DOHH2 (cell line): ENCODE measurements at regions not wholly inside any gene's neighbourhood (a gene's known extent, or its start where the extent isn't known, plus 50 kb on each side); places are given as distances from the start of the nearest gene placed in this dataset.

Experiments
- H3F3A ChIP-seq: fragments of 200-600 bp; sonication (generic), shearing (Covaris generic); 2 replicates; pipeline ENCODE4 v1.6.0; 2016; ENCODE audit warnings: antibody characterized with exemption, mild to moderate bottlenecking; ENCODE audit not compliant: control insufficient read depth, insufficient read depth
- H3K27ac ChIP-seq: fragments of 200-600 bp; sonication (generic); 2 replicates; pipeline ENCODE4 v1.5.1; 2014; ENCODE audit warnings: low read depth, mild to moderate bottlenecking, low read length, moderate library complexity
- H3K27me3 ChIP-seq: fragments of 200-600 bp; sonication (generic); 2 replicates; pipeline ENCODE4 v1.6.1; 2014; ENCODE audit warnings: mild to moderate bottlenecking, low read length, mixed read lengths; ENCODE audit not compliant: control insufficient read depth
- H3K36me3 ChIP-seq: fragments of 200-600 bp; sonication (generic); 2 replicates; pipeline ENCODE4 v1.6.1; 2014; ENCODE audit warnings: mild to moderate bottlenecking, low read length, moderate library complexity, mixed read lengths; ENCODE audit not compliant: control insufficient read depth
- H3K4me1 ChIP-seq: fragments of 200-600 bp; sonication (generic); 2 replicates; pipeline ENCODE4 v1.6.1; 2014; ENCODE audit warnings: mild to moderate bottlenecking, low read length, mixed read lengths; ENCODE audit not compliant: control insufficient read depth
- H3K4me2 ChIP-seq: fragments of 200-600 bp; sonication (generic); 2 replicates; pipeline ENCODE4 v1.6.0; 2014; ENCODE audit warnings: mild to moderate bottlenecking, low read length, moderate library complexity
- H3K4me3 ChIP-seq: fragments of 200-600 bp; sonication (generic); 2 replicates; pipeline ENCODE4 v1.5.1; 2014; ENCODE audit warnings: mild to moderate bottlenecking, low read length, mixed read lengths
- H3K79me2 ChIP-seq: fragments of 200-600 bp; sonication (generic); 2 replicates; pipeline ENCODE4 v1.6.1; 2014; ENCODE audit warnings: mild to moderate bottlenecking, low read length, mixed read lengths; ENCODE audit not compliant: control insufficient read depth
- H3K9me2 ChIP-seq: fragments of 200-600 bp; sonication (generic); replicated peaks from 2 replicates; pipeline ENCODE4 v1.6.1; 2014; ENCODE audit warnings: mild to moderate bottlenecking, low read length, mixed read lengths; ENCODE audit not compliant: control insufficient read depth
- H3K9me3 ChIP-seq: fragments of 200-600 bp; sonication (generic); 2 replicates; pipeline ENCODE4 v1.6.1; 2014; ENCODE audit warnings: antibody characterized with exemption, low read length, mixed read lengths; ENCODE audit not compliant: control insufficient read depth, insufficient read depth
- H4K20me1 ChIP-seq: fragments of 200-600 bp; sonication (generic); 2 replicates; pipeline ENCODE4 v1.6.0; 2014; ENCODE audit warnings: low read depth, mild to moderate bottlenecking, antibody characterized with exemption, low read length, moderate library complexity; ENCODE audit not compliant: control insufficient read depth, insufficient read depth
- EZH2phosphoT487 ChIP-seq: fragments of 200-600 bp; sonication (generic); IDR thresholded peaks from 2 replicates; pipeline ENCODE4 v1.6.1; 2017; ENCODE audit warnings: borderline replicate concordance, mild to moderate bottlenecking, antibody characterized with exemption, low read length, moderate library complexity, mixed read lengths
- TF ChIP-seq, protein P1 (sequence below): fragments of 200-600 bp; sonication (generic); IDR thresholded peaks from one replicate; pipeline ENCODE4 v1.5.1; 2014; ENCODE audit warnings: antibody characterized with exemption, mild to moderate bottlenecking, low read depth, low read length; ENCODE audit not compliant: poor library complexity, severe bottlenecking

DNA sequence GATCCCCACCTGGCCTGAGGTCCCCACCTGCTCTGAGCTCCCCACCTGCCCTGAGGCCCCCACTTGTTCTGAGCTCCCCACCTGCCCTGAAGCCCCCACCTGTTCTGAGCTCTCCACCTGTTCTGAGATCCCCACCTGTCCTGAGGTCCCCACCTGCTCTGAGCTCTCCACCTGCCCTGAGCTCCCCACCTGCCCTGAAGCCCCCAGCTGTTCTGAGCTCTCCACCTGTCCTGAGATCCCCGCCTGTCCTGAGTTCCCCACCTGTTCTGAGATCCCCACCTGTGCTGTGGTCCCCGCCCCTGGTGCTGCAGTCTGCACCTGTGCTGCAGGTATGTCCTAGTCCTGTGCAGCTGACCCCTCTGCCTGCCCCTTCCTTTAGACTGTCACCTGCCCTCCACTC is 561.6 kb downstream of the TCERG1L start:
- TF ChIP-seq, protein P1, sequence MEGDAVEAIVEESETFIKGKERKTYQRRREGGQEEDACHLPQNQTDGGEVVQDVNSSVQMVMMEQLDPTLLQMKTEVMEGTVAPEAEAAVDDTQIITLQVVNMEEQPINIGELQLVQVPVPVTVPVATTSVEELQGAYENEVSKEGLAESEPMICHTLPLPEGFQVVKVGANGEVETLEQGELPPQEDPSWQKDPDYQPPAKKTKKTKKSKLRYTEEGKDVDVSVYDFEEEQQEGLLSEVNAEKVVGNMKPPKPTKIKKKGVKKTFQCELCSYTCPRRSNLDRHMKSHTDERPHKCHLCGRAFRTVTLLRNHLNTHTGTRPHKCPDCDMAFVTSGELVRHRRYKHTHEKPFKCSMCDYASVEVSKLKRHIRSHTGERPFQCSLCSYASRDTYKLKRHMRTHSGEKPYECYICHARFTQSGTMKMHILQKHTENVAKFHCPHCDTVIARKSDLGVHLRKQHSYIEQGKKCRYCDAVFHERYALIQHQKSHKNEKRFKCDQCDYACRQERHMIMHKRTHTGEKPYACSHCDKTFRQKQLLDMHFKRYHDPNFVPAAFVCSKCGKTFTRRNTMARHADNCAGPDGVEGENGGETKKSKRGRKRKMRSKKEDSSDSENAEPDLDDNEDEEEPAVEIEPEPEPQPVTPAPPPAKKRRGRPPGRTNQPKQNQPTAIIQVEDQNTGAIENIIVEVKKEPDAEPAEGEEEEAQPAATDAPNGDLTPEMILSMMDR: no peak
- TF ChIP-seq EZH2phosphoT487: no peak
- Histone ChIP-seq H3K79me2 (no peaks in the 10 kb centered on the region), H3K4me2 (no peak overlapping the region), H3K4me3 (no peak overlapping the region), H3K4me1 (no peaks in the 10 kb centered on the region), H3K36me3 (no peaks in the 10 kb centered on the region), H3K27me3 (no peaks in the 10 kb centered on the region), H3F3A (no peaks in the 10 kb centered on the region), H3K9me2 (no peaks in the 10 kb centered on the region), H3K27ac (no peak overlapping the region), H3K9me3 (no peaks in the 10 kb centered on the region), H4K20me1 (no peaks in the 10 kb centered on the region)

DNA sequence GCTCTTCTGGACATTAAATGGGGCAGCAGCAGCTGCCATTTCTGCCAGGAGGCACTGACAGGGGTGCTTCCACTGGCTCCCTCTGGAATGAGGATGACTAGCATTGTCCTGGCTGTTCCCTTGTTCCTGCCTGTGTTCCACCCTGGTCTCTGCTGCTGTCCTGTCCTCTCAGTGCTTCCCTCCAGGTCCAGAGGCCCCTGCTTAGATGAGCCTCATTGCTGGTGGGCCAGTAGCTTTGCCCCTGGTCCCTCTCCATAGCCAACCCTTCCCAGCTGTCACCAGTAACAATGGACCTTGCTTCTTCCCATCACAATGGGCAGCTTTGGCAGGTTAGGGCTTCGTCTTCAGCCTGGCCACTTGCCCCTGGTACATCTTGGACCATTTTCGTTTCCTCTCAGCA is 561.1 kb downstream of the TCERG1L start:
- no peaks in the 10 kb centered on the region for H3K79me2 ChIP-seq
- H3K4me1 ChIP-seq: no peaks in the 10 kb centered on the region
- no peaks in the 10 kb centered on the region for H3K9me3 ChIP-seq
- no peaks in the 10 kb centered on the region for H4K20me1 ChIP-seq
- H3K9me2 ChIP-seq: no peaks in the 10 kb centered on the region
- no peak for TF ChIP-seq EZH2phosphoT487
- TF ChIP-seq, protein P1: no peak
- H3K36me3 ChIP-seq: no peaks in the 10 kb centered on the region
- no peak overlapping the region for H3K27ac ChIP-seq
- no peaks in the 10 kb centered on the region for H3K27me3 ChIP-seq
- H3F3A ChIP-seq: no peaks in the 10 kb centered on the region
- no peak overlapping the region for H3K4me3 ChIP-seq
- H3K4me2 ChIP-seq: no peak overlapping the region

DNA sequence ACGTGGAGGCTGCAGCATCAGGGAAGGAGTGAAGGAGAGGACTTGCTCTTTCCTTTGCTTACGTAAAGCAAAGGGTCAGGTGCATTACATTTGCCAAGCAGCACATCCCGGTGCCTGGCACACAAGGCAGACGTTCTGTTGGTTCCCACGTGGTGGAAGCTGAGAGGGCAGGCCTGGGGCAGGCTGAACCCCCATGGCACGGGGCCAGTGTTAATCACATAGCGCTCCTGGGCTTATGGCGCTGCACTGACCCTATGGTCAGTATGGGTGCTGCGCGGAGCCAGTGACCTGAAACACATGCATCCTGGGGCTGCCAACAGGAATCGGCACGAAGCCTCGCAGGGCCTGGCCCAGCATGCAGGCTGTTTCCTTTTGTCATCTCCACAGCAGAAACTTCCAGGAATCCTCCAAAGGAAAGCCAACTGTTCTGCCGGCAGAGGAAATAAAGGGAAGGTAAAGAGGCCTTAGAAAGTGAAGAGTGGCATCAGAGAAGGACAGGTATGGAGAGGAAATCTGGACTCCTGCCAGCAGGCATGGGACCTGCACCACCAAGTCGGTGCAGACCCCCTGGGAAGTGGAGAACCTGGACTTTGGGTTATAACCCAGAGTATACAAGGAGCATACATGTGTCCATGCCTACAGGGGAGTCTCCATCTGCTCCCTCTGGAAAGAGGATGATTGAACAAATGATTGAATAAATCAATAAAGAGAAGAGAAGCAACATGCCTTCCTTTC is 560.2 kb downstream of the TCERG1L start:
- H3K9me2 ChIP-seq: no peaks in the 10 kb centered on the region
- H3K4me3 ChIP-seq: no peak overlapping the region
- H3K79me2 ChIP-seq: no peaks in the 10 kb centered on the region
- H3K9me3 ChIP-seq: no peaks in the 10 kb centered on the region
- no peaks in the 10 kb centered on the region for H3K27me3 ChIP-seq
- TF ChIP-seq, protein P1: no peak
- no peaks in the 10 kb centered on the region for H3K4me1 ChIP-seq
- no peaks in the 10 kb centered on the region for H4K20me1 ChIP-seq
- no peak overlapping the region for H3K4me2 ChIP-seq
- no peaks in the 10 kb centered on the region for H3F3A ChIP-seq
- H3K27ac ChIP-seq: no peak overlapping the region
- H3K36me3 ChIP-seq: no peaks in the 10 kb centered on the region
